ENCODE measurements at regions not wholly inside any gene's neighbourhood (a gene's known extent, or its start where the extent isn't known, plus 50 kb on each side); places are given as distances from the start of the nearest gene placed in this dataset.

- no peak for TF ChIP-seq EZH2 (IDR thresholded peaks at IDR 0.05; ENCODE audit: insufficient read depth, poor library complexity, severe bottlenecking)
- no peak for TF ChIP-seq EZH2phosphoT487 (IDR thresholded peaks at IDR 0.05; ENCODE audit: insufficient read depth, low read depth)
These were observed 50.8 kb upstream of the SSBP3 start for GRCh38 chr1:54456921-54457529.

Measured in GM23248 (cell line).